GM23338 (cell line): ENCODE measurements at regions not wholly inside any gene's neighbourhood (a gene's known extent, or its start where the extent isn't known, plus 50 kb on each side); places are given as distances from the start of the nearest gene placed in this dataset.

Experiments used
- CREB1 ChIP-seq: fragments of 250-450 bp; sonication (Bioruptor Pico); IDR thresholded peaks from 2 replicates; pipeline ENCODE4 v1.5.0; 2020; ENCODE audit warnings: low read depth, mild to moderate bottlenecking, moderate library complexity
- CTCF ChIP-seq, 2 experiments: fragments of 200-600 bp in 1 of 2; sonication (generic) in 1 of 2; conservative IDR thresholded peaks; 2 replicates each; pipeline versions ENCODE4 v1.5.1 to v1.6.1; 2016 to 2017; ENCODE audit warnings: antibody characterized with exemption in 2 of 2, low read depth in 2 of 2, mild to moderate bottlenecking in 2 of 2, moderate library complexity in 1 of 2
- EZH2phosphoT487 ChIP-seq: fragments of 200-600 bp; sonication (generic); IDR thresholded peaks from one replicate; pipeline ENCODE4 v1.8.1; 2018; ENCODE audit warnings: antibody characterized with exemption; ENCODE audit not compliant: unreplicated experiment
- JUNB ChIP-seq: IDR thresholded peaks from one replicate; pipeline ENCODE4 v1.6.1; 2016; ENCODE audit warnings: antibody characterized with exemption; ENCODE audit not compliant: unreplicated experiment
- NANOG ChIP-seq: IDR thresholded peaks from 2 replicates; pipeline ENCODE4 v1.6.1; 2016; ENCODE audit warnings: antibody characterized with exemption, borderline replicate concordance
- POLR2AphosphoS5 ChIP-seq: IDR thresholded peaks from 2 replicates; pipeline ENCODE4 v1.6.1; 2016; ENCODE audit warnings: antibody characterized with exemption, low read depth
- REST ChIP-seq: IDR thresholded peaks from one replicate; pipeline ENCODE4 v1.6.1; 2018; ENCODE audit warnings: antibody characterized with exemption; ENCODE audit not compliant: unreplicated experiment
- STAT1 ChIP-seq: IDR thresholded peaks from one replicate; pipeline ENCODE4 v1.6.1; 2016; ENCODE audit warnings: antibody characterized with exemption; ENCODE audit not compliant: unreplicated experiment
- ZNF114 ChIP-seq: fragments of 250-450 bp; sonication (Bioruptor Pico); IDR thresholded peaks from 2 replicates; pipeline ENCODE4 v1.5.0; 2020; ENCODE audit warnings: mild to moderate bottlenecking, moderate library complexity

GRCh38 chr16:85443116-85443515, 170.0 kb upstream of the GSE1 start:
- TF ChIP-seq CTCF (conservative IDR thresholded peaks at IDR 0.05; ENCODE audit: low read depth in 2 of 2) (no peak), NANOG (no peak), JUNB (no peak), POLR2AphosphoS5 (no peak), EZH2phosphoT487 (no peak), ZNF114 (CRISPR knock-in tag) (no peak), CREB1 (CRISPR knock-in tag) (no peak), REST (no peak), STAT1 (no peak)
